MM.1S (cell line): ENCODE measurements at regions not wholly inside any gene's neighbourhood (a gene's known extent, or its start where the extent isn't known, plus 50 kb on each side); places are given as distances from the start of the nearest gene placed in this dataset.

Experiments used
- CTCF ChIP-seq: fragments of 300-600 bp; sonication (generic); IDR thresholded peaks from 2 replicates; pipeline ENCODE4 v1.5.1; 2016; ENCODE audit warnings: antibody characterized with exemption, low read length, mixed read lengths
- EZH2 ChIP-seq: fragments of 300-600 bp; sonication (generic); optimal IDR thresholded peaks from 2 replicates; pipeline ENCODE3; 2017; ENCODE audit warnings: low read depth, mild to moderate bottlenecking, antibody characterized with exemption, low read length, mixed read lengths
- EZH2phosphoT487 ChIP-seq: fragments of 300-600 bp; sonication (generic); IDR thresholded peaks from 2 replicates; pipeline ENCODE4 v1.6.1; 2018; ENCODE audit warnings: antibody characterized with exemption, low read length

- TF ChIP-seq CTCF = no peak
- no peak for TF ChIP-seq EZH2
- TF ChIP-seq EZH2phosphoT487 = no peak
Observed at GRCh38 chr12:42683266-42683665, 93.7 kb upstream of the PRICKLE1 start.
